Aorta (tissue), 5 donors: ENCODE measurements at regions not wholly inside any gene's neighbourhood (a gene's known extent, or its start where the extent isn't known, plus 50 kb on each side); places are given as distances from the start of the nearest gene placed in this dataset.
A peak's percentile ranks its signal among the peaks of the same experiment; 100 is the strongest.
"Not testable (repeated sequence)": the region's sequence is repeated elsewhere in the genome, so short reads cannot be mapped to it uniquely, and the experiment has no call there.

ENCODE experiments used
- ATAC-seq: fragments of 200-7000 bp; cut with Tn5 transposase; one replicate; pipeline ENCODE4 v1.9.1; 2022; ENCODE audit warnings: moderate library complexity; ENCODE audit not compliant: low FRiP score
- DNase-seq, 2 donors: peaks; one replicate each; pipeline ENCODE4 v3.0.0-alpha.2; 2020
- H3K27ac ChIP-seq, 2 donors: one replicate each; pipeline ENCODE4 v1.5.1; 2013; ENCODE audit warnings: low read length in 2 of 2, mild to moderate bottlenecking in 2 of 2, moderate library complexity in 2 of 2, control low read depth in 1 of 2, inconsistent platforms in 1 of 2, low read depth in 1 of 2
- H3K27me3 ChIP-seq, 2 donors: one replicate each; pipeline ENCODE4 v1.6.1; 2013; ENCODE audit warnings: control low read depth in 1 of 2, low read length in 1 of 2, mild to moderate bottlenecking in 1 of 2, moderate library complexity in 1 of 2; ENCODE audit not compliant: insufficient read depth in 2 of 2, control insufficient read depth in 1 of 2
- H3K36me3 ChIP-seq, 2 donors: one replicate each; pipeline ENCODE4 v1.6.1; 2013; ENCODE audit warnings: control low read depth in 1 of 2, low read length in 1 of 2, mild to moderate bottlenecking in 1 of 2; ENCODE audit not compliant: insufficient read depth in 2 of 2, control insufficient read depth in 1 of 2
- H3K4me1 ChIP-seq, 2 donors: one replicate each; pipeline ENCODE4 v1.6.1; 2013; ENCODE audit warnings: low read length in 2 of 2, control low read depth in 1 of 2, mild to moderate bottlenecking in 1 of 2, moderate library complexity in 1 of 2; ENCODE audit not compliant: insufficient read depth in 2 of 2, control insufficient read depth in 1 of 2
- H3K4me3 ChIP-seq, 2 donors: one replicate each; pipeline ENCODE4 v1.5.1; 2013; ENCODE audit warnings: low read length in 2 of 2, control low read depth in 1 of 2, mild to moderate bottlenecking in 1 of 2
- H3K9me3 ChIP-seq: one replicate; pipeline ENCODE4 v1.6.1; 2013; ENCODE audit warnings: mild to moderate bottlenecking, low read length; ENCODE audit not compliant: control insufficient read depth
- WGBS, 2 donors: extraction: QIAGEN DNeasy Blood & Tissue Kit; methylation state at CpG; one replicate each; pipeline ENCODE4 v1.1.7; 2013; 5-methylcytosine and 5-hydroxymethylcytosine counted together
- intact Hi-C, 2 donors: fragments of 100-400 bp; cut with DNase I; formaldehyde crosslinking; loops; one replicate each; pipeline versions ENCODE4 v1.14.2 to v1.15.0; 2022
- donor health status: healthy with polysubstance abuse.
- donor health status: Bipolar disorder and iron deficiency.
- donor health status: DM: no; HTN: no; CAD: no.
- donor health status: DM: no; HTN: no; CAD: no.
- donor health status: DM: yes; HTN: yes; CAD: no.

DNA sequence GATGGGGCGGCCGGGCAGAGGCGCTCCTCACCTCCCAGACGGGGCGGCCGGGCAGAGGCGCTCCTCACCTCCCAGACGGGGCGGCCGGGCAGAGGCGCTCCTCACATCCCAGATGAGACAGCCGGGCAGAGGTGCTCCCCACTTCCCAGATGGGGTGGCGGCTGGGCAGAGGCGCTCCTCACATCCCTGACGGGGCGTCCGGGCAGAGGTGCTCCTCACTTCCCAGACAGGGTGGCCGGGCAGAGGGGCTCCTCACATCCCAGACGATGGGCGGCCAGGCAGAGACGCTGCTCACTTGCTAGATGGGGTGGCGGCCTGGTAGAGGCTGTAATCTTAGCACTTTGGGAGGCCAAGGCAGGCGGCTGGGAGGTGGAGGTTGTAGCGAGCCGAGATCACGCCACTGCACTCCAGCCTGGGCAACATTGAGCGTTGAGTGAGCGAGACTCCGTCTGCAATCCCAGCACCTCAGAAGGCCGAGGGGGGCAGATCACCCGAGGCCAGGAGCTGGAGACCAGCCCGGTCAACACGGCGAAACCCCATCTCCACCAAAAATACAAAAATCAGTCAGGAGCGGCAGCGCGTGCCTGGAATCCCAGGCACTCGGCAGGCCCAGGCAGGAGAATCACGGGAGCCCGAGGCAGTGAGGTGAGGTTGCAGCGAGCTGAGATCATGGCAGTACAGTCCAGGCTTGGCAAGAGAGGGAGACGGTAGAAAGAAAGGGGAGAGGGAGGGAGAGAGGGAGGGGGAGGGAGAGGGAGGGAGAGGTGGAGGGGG is 141.4 kb downstream of the SMC2 start:
- intact Hi-C loops, ATAC-seq: not testable (repeated sequence)

DNA sequence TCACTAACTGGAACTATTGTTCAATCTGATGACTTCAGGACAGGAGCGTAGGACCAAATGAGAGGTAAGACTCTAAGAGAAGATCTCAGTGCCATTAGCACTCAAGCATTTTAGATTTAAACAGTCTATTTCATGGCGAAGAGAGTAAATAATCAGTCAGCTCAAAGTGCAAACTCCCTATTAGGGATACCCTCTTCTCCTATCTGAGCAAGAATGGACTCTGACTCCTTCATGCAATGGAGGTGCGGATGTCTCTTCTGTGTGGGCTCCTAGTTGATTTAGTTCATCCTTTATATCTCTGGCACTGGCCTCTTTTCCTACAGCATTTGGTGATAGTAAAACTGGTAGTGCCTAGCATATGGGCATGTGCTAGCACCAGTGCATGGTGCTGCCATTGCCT is 144.6 kb downstream of the SMC2 start:
- intact Hi-C loops: no loop called here
- H3K36me3 ChIP-seq: no peaks in the 10 kb centered on the region
- WGBS, 2 donors: 61 to 64% methylated on average over 3 of the region's 3 CpGs
- DNase-seq (no peak), ATAC-seq (no peak)
- H3K4me3 ChIP-seq: no peak overlapping the region
- no peaks in the 10 kb centered on the region for H3K27me3 ChIP-seq
- H3K9me3 ChIP-seq: no peaks in the 10 kb centered on the region
- no peaks in the 10 kb centered on the region for H3K4me1 ChIP-seq
- H3K27ac ChIP-seq: no peak overlapping the region

More for the DNA sequence above, 141.4 kb downstream of the SMC2 start:
- DNase-seq, H3K36me3 ChIP-seq, H3K4me3 ChIP-seq, H3K27me3 ChIP-seq, H3K27ac ChIP-seq, H3K9me3 ChIP-seq, H3K4me1 ChIP-seq: not testable (repeated sequence)
- WGBS, 2 donors: 94% methylated on average over 32 to 41 of the region's 42 CpGs

DNA sequence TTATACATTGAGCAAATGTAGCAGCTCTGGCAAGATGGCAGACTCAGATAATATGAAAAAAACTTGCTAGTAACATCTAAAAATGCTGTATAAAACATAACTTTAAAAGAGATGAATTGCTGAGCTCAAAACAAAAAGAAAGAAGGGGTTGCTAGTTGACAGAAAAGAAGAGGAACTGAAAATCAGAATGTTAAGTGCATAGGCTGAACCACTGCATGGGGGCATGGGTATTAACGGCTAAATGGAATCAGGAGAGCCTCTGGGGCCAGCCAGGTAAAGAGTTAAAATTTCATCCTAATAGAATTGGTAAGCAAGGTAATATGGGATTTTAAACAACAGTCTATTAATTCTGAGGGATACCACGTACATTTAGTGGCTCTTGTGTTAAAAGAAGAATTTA is 146.8 kb downstream of the SMC2 start:
- Histone ChIP-seq H3K27me3 (no peaks in the 10 kb centered on the region), H3K4me1 (no peaks in the 10 kb centered on the region), H3K27ac (no peak overlapping the region), H3K9me3 (no peaks in the 10 kb centered on the region), H3K36me3 (no peaks in the 10 kb centered on the region), H3K4me3 (no peak overlapping the region)
- DNase-seq: no peak
- WGBS, 2 donors: 63 to 68% methylated on average over 2 of the region's 2 CpGs
- intact Hi-C loops: no loop called here
- ATAC-seq: no peak

DNA sequence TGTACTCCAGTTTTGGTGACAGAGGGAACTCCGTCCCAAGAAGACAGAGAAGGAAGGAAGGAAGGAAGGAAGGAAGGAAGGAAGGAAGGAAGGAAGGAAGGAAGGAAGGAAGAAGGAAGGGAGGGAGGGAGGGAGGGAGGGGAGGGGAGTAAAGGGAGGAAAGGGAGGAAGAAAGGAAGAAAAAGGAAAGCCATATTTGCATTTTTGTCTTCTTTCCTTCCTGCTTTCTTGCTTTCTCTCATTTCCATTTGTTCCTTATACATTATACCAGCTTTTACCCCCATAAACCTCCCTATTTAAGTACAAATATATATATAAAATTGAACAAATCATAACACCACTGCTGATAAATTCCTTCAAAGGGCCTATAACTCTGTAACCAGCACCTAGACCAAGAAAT is 151.8 kb downstream of the SMC2 start:
- Histone ChIP-seq H3K9me3 (no peaks in the 10 kb centered on the region), H3K4me1 (no peaks in the 10 kb centered on the region), H3K4me3 (no peak overlapping the region), H3K27ac (no peak overlapping the region), H3K27me3 (no peaks in the 10 kb centered on the region), H3K36me3 (no peaks in the 10 kb centered on the region)
- intact Hi-C loops: no loop called here
- no peak for DNase-seq
- 50 to 98% methylated on average over 1 of the region's 1 CpG for WGBS, 2 donors
- no peak for ATAC-seq

DNA sequence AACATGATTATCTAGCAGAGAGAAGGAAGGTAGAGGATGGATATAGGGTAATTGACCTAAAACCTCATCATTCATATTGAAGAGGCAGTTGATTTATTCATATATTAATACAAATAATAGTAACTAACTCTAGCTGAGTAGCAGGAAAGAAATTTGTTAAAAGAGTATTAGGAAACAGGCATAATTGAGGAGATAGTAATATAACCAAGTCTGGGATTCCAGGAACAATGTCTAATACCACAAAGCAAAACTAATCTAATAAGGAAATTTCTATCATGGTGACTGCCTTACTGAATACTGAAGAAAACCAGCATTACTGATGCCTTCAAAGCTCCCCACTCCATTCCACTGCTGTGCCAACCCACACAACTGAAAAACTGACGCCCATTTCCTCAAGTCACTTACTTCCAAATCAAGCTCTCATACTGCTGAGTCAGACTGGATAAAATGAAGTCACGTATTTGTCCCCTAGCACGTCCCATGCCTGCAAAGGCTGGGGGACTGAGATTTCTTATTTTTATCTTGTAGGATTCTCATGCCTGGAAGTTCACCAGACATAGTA is 153.9 kb downstream of the SMC2 start:
- peak; percentile 38 for ATAC-seq
- DNase-seq: peak in 1 of 2 donors; percentile 57
- H3K4me3 ChIP-seq: no peak overlapping the region
- no peaks in the 10 kb centered on the region for H3K36me3 ChIP-seq
- H3K27ac ChIP-seq: no peak overlapping the region
- intact Hi-C loops: no loop called here
- H3K27me3 ChIP-seq: no peaks in the 10 kb centered on the region
- H3K4me1 ChIP-seq: no peaks in the 10 kb centered on the region
- no peaks in the 10 kb centered on the region for H3K9me3 ChIP-seq
- 1 to 6% methylated on average over 3 of the region's 3 CpGs for WGBS, 2 donors

DNA sequence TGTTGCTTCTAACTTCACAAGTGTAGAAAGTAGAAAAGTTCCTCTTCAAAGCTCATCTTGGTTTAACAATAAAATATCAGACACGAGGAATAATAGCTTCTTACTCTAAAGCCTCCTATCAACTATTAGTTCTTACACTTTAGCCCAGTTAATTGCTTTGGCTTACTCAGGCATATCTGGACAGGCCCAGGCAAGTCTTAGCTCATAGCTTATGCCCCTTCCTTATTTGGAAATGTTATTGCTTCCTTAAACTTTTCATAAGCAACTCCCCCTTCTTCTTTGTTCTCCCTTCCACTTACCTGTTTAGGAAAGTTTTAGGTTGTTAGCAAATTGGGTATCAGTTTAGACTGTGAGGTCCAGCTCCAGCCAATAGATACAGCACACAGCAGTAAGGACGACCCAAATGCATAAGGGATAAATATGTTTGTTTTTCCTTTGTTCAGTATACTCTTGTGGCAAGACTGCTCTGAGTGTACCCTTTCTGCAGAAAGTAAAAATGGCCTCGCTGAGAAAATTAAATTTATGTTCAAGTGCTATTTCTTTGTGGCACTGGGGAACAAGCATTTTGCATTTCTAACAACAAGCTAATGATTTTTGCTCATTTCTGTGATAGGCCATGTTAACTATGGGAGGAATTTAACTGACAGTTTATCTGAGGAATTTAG is 162.1 kb downstream of the SMC2 start:
- Histone ChIP-seq H3K36me3 (no peaks in the 10 kb centered on the region), H3K27me3 (no peaks in the 10 kb centered on the region), H3K4me3 (no peak overlapping the region), H3K9me3 (no peaks in the 10 kb centered on the region), H3K27ac (no peak overlapping the region), H3K4me1 (no peaks in the 10 kb centered on the region)
- 82 to 86% methylated on average over 3 of the region's 3 CpGs for WGBS, 2 donors
- no peak for ATAC-seq
- intact Hi-C loops: no loop called here
- DNase-seq: no peak

DNA sequence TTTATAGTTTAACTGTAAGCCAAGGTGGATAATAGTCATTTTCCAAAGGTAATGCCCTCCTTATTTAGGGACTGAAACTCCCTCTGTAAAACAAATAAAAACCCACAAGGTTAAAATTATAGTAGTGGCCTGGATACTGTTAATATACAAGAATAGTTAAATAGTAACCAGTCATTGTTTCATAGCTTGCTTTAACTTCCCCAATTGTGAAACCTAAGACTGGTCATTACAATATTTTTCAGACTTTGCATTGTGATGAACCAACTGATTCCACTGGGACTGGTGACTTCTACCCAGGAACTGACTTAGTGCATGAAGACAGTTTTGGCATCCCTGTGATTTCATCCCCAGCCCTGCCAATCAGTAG is 162.6 kb downstream of the SMC2 start:
- DNase-seq: no peak
- ATAC-seq: no peak
- no peaks in the 10 kb centered on the region for H3K4me1 ChIP-seq
- H3K9me3 ChIP-seq: no peaks in the 10 kb centered on the region
- no peak overlapping the region for H3K27ac ChIP-seq
- no peak overlapping the region for H3K4me3 ChIP-seq
- no peaks in the 10 kb centered on the region for H3K27me3 ChIP-seq
- intact Hi-C loops: no loop called here
- no peaks in the 10 kb centered on the region for H3K36me3 ChIP-seq

DNA sequence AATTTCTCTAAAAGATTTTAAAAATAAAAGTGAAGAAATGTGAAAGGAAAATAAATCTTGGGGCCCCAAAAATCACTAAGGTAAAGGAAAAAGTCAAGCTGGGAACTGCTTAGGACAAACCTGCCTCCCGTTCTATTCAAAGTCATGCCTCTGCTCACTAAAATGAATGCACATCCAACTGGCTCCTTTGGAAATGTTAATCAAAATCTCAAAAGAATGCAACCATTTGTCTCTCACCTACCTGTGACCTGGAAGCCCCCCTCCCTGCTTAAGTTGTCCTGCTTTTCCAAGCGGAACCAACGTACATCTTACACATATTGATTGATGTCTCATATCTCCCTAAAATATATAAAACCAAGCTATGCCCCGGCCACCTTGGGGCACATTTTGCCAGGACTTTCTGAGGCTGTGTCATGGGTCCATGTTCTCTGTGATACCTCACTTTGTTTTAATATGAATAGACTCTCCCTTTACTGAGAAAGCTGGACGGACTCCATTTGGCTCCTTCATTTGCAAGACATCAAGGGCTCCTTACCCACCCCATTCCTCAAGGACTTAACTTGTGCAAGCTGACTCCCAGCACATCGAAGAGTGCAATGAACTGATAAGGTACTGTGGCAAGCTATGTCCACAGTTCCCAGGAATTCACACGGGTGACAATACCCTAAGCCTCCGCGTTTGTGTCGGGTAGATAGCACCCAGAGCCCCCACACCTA is 164.3 kb downstream of the SMC2 start:
- H3K4me1 ChIP-seq: no peaks in the 10 kb centered on the region
- 35 to 38% methylated on average over 10 of the region's 10 CpGs for WGBS, 2 donors
- ATAC-seq (no peak), DNase-seq (no peak)
- no peak overlapping the region for H3K4me3 ChIP-seq
- no peaks in the 10 kb centered on the region for H3K36me3 ChIP-seq
- H3K27ac ChIP-seq: no peak overlapping the region
- no peaks in the 10 kb centered on the region for H3K9me3 ChIP-seq
- intact Hi-C loops: no loop called here
- no peaks in the 10 kb centered on the region for H3K27me3 ChIP-seq
